Mesenchymal stem cell (in vitro differentiated cells and primary cell): ENCODE measurements at regions not wholly inside any gene's neighbourhood (a gene's known extent, or its start where the extent isn't known, plus 50 kb on each side); places are given as distances from the start of the nearest gene placed in this dataset.

Experiments used
- DNase-seq: peaks from one replicate; pipeline ENCODE4 v3.0.0-alpha.2; 2013
- H2AFZ ChIP-seq: one replicate; pipeline ENCODE4 v1.6.1; 2013; ENCODE audit warnings: low read depth, mild to moderate bottlenecking, control low read depth, inconsistent platforms, low read length, moderate library complexity
- H2AK5ac ChIP-seq: 2 replicates; pipeline ENCODE4 v1.6.1; 2013; ENCODE audit warnings: low read length, moderate library complexity, mild to moderate bottlenecking, inconsistent platforms; ENCODE audit not compliant: severe bottlenecking
- H2BK120ac ChIP-seq: one replicate; pipeline ENCODE4 v1.6.1; 2013; ENCODE audit warnings: low read depth, mild to moderate bottlenecking, inconsistent platforms, low read length, moderate library complexity
- H2BK12ac ChIP-seq, 2 experiments: one replicate each; pipeline ENCODE4 v1.6.1; 2013; ENCODE audit warnings: inconsistent platforms in 2 of 2, low read length in 2 of 2, mild to moderate bottlenecking in 2 of 2, moderate library complexity in 2 of 2, control low read depth in 1 of 2
- H2BK15ac ChIP-seq: one replicate; pipeline ENCODE4 v1.6.1; 2013; ENCODE audit warnings: mild to moderate bottlenecking, low read depth, inconsistent platforms; ENCODE audit not compliant: poor library complexity, severe bottlenecking
- H2BK5ac ChIP-seq: 2 replicates; pipeline ENCODE4 v1.6.1; 2013; ENCODE audit warnings: low read depth, mild to moderate bottlenecking, low read length, control low read depth, inconsistent platforms; ENCODE audit not compliant: poor library complexity, severe bottlenecking
- H3K14ac ChIP-seq, 2 experiments: one replicate each; pipeline ENCODE4 v1.6.1; 2013; ENCODE audit warnings: inconsistent platforms in 2 of 2, low read length in 2 of 2, control low read depth in 1 of 2, mild to moderate bottlenecking in 1 of 2, moderate library complexity in 1 of 2
- H3K18ac ChIP-seq, 2 experiments: one replicate each; pipeline ENCODE4 v1.6.1; 2013; ENCODE audit warnings: inconsistent platforms in 2 of 2, low read length in 2 of 2, control low read depth in 1 of 2, low read depth in 1 of 2, mild to moderate bottlenecking in 1 of 2
- H3K23ac ChIP-seq, 2 experiments: one replicate each; pipeline ENCODE4 v1.6.1; 2013; ENCODE audit warnings: inconsistent platforms in 2 of 2, low read length in 2 of 2, mild to moderate bottlenecking in 2 of 2, moderate library complexity in 2 of 2, control low read depth in 1 of 2
- H3K27ac ChIP-seq: 2 replicates; pipeline ENCODE4 v1.5.1; 2013; ENCODE audit warnings: mild to moderate bottlenecking, moderate library complexity, low read length, control low read depth, inconsistent platforms; ENCODE audit not compliant: poor library complexity, severe bottlenecking
- H3K27me3 ChIP-seq, 2 experiments: 2 replicates each; pipeline versions ENCODE4 v1.6.1 to v1.7.0; 2013; ENCODE audit warnings: low read length in 2 of 2, mild to moderate bottlenecking in 2 of 2, moderate library complexity in 2 of 2, control low read depth in 1 of 2, inconsistent platforms in 1 of 2; ENCODE audit not compliant: control insufficient read depth in 1 of 2, insufficient read depth in 1 of 2
- H3K36me3 ChIP-seq, 2 experiments: 2 replicates each; pipeline versions ENCODE4 v1.6.1 to v1.7.0; 2013; ENCODE audit warnings: low read length in 2 of 2, control low read depth in 1 of 2, inconsistent platforms in 1 of 2, low read depth in 1 of 2, mild to moderate bottlenecking in 1 of 2; ENCODE audit not compliant: insufficient read depth in 2 of 2, control insufficient read depth in 1 of 2
- H3K4ac ChIP-seq, 2 experiments: one replicate each; pipeline ENCODE4 v1.6.1; 2013; ENCODE audit warnings: inconsistent platforms in 2 of 2, low read length in 2 of 2, mild to moderate bottlenecking in 2 of 2, moderate library complexity in 2 of 2, control low read depth in 1 of 2, low read depth in 1 of 2
- H3K4me1 ChIP-seq: 2 replicates; pipeline ENCODE4 v1.6.1; 2013; ENCODE audit warnings: low read depth, low read length, control low read depth; ENCODE audit not compliant: control insufficient read depth, insufficient read depth
- H3K4me2 ChIP-seq: 2 replicates; pipeline ENCODE4 v1.6.1; 2013; ENCODE audit warnings: low read length, mild to moderate bottlenecking, inconsistent platforms; ENCODE audit not compliant: poor library complexity, severe bottlenecking
- H3K4me3 ChIP-seq, 2 experiments: 2 replicates each; pipeline versions ENCODE4 v1.5.1 to v1.7.0; 2013; ENCODE audit warnings: low read length in 2 of 2, mild to moderate bottlenecking in 2 of 2, control low read depth in 1 of 2, low read depth in 1 of 2; ENCODE audit not compliant: insufficient read depth in 1 of 2
- H3K79me1 ChIP-seq: replicated peaks from 2 replicates; pipeline ENCODE4 v1.6.1; 2013; ENCODE audit warnings: mild to moderate bottlenecking, control low read depth, low read length, inconsistent platforms; ENCODE audit not compliant: poor library complexity, severe bottlenecking
- H3K9ac ChIP-seq: 2 replicates; pipeline ENCODE4 v1.7.0; 2013; ENCODE audit warnings: mild to moderate bottlenecking, low read length, moderate library complexity
- H3K9me3 ChIP-seq: 2 replicates; pipeline ENCODE4 v1.7.0; 2013; ENCODE audit warnings: mild to moderate bottlenecking, low read length; ENCODE audit not compliant: control insufficient read depth
- H4K8ac ChIP-seq: one replicate; pipeline ENCODE4 v1.6.1; 2013; ENCODE audit warnings: inconsistent platforms, mild to moderate bottlenecking, low read length, moderate library complexity
- H4K91ac ChIP-seq: one replicate; pipeline ENCODE4 v1.6.1; 2013; ENCODE audit warnings: mild to moderate bottlenecking, low read length, inconsistent platforms
- WGBS: methylation state at CpG from one replicate; pipeline ENCODE4 v1.1.7; 2013; ENCODE audit warnings: mixed read lengths; 5-methylcytosine and 5-hydroxymethylcytosine counted together

DNA sequence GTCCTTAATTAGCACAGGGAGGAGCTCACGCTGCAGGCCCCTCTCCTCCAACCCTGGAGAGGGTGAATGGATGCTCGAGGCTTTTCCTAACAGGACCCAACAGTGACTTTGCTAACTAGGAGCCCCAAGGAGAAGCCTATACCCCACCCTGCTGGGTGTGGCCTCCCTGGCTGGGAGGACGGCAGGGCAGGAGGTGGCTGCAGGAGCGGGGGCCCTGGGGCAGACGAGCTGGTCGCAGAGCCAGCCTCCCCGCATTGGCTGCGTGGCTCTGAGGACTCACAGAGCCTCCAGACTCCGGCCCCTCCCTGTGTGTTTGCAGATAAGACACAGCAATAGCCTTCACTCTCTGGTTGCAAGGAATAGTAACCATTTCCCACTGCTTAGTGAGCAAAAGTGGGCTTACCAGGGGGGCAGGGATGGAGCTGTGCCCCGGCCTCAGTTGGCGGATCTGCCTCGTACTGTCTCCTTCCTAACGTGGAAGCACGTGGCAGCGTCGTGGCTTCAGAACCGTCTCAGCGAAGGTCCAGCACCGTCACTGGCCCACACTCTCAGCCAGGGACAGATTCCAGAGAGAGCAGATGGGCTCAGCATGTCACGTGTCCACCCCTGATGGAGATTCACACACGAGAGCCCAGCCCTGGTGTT, 1087.5 kb downstream of the BRD1 start:
- Histone ChIP-seq H3K36me3 (no peaks in the 10 kb centered on the region), H3K27me3 (no peaks in the 10 kb centered on the region), H3K79me1 (no peaks in the 10 kb centered on the region), H3K4ac (no peak overlapping the region), H4K8ac (no peak overlapping the region), H3K14ac (no peak overlapping the region), H2BK12ac (no peak overlapping the region), H3K9me3 (no peaks in the 10 kb centered on the region), H3K4me3 (peak overlapping the region in 1 of 2 experiments; percentile 26), H3K23ac (no peak overlapping the region), H3K4me1 (no peaks in the 10 kb centered on the region), H2BK15ac (no peak overlapping the region), H3K9ac (no peak overlapping the region), H3K4me2 (no peak overlapping the region), H4K91ac (peak overlapping the region; percentile 35), H2BK5ac (no peak overlapping the region), H2AK5ac (no peak overlapping the region), H2AFZ (no peak overlapping the region), H3K27ac (no peak overlapping the region), H2BK120ac (no peak overlapping the region), H3K18ac (no peak overlapping the region)
- DNase-seq = no peak
- 80% methylated on average over 21 of the region's 21 CpGs for WGBS

DNA sequence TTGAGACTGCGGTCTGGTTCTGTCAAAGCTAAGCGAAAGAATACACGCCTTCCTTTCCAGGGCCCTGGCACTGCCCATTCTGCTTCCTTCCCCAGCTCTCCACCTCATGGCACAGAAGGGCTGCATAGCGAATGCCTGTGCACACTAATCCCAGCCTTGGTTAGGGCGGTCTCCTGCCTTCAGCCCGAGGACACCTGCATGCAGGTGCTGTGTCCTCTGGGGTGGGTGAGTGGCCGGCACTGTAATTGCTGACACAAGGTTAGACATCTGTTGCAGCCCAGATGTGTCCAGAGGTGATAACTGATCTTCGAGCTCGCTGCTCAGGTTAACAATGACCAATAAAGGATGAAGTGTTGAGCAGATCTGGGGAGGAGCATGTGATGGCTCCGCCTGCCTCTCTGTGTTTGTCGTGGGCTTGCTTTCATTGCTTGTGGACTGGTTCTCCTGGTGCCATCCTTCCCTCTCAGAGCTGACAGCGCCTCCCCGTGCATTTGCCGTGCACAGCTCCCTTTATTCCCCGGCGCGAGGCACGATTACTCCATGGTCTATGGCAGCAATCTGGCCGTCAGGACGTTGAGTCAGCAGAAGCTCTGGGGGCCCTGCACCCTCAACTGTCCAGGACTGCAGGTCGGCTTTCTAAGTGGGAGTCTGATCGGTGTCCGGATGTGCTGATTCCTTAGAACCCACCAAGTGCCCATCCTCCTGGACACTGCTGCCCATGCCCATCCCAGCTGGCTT, 1088.2 kb downstream of the BRD1 start:
- no peak overlapping the region for H2AFZ ChIP-seq
- H3K79me1 ChIP-seq = no peaks in the 10 kb centered on the region
- H2BK15ac ChIP-seq = no peak overlapping the region
- 78% methylated on average over 23 of the region's 23 CpGs for WGBS
- DNase-seq = no peak
- H3K18ac ChIP-seq = no peak overlapping the region
- H3K4me3 ChIP-seq = no peak overlapping the region
- H2BK12ac ChIP-seq = no peak overlapping the region
- H3K23ac ChIP-seq = no peak overlapping the region
- H4K8ac ChIP-seq = no peak overlapping the region
- no peaks in the 10 kb centered on the region for H3K9me3 ChIP-seq
- no peak overlapping the region for H3K4me2 ChIP-seq
- H2BK120ac ChIP-seq = no peak overlapping the region
- H4K91ac ChIP-seq = no peak overlapping the region
- no peak overlapping the region for H2AK5ac ChIP-seq
- H3K27ac ChIP-seq = no peak overlapping the region
- H3K36me3 ChIP-seq = no peaks in the 10 kb centered on the region
- no peak overlapping the region for H3K14ac ChIP-seq
- H3K9ac ChIP-seq = no peak overlapping the region
- no peaks in the 10 kb centered on the region for H3K4me1 ChIP-seq
- H2BK5ac ChIP-seq = no peak overlapping the region
- H3K27me3 ChIP-seq = no peaks in the 10 kb centered on the region
- no peak overlapping the region for H3K4ac ChIP-seq

DNA sequence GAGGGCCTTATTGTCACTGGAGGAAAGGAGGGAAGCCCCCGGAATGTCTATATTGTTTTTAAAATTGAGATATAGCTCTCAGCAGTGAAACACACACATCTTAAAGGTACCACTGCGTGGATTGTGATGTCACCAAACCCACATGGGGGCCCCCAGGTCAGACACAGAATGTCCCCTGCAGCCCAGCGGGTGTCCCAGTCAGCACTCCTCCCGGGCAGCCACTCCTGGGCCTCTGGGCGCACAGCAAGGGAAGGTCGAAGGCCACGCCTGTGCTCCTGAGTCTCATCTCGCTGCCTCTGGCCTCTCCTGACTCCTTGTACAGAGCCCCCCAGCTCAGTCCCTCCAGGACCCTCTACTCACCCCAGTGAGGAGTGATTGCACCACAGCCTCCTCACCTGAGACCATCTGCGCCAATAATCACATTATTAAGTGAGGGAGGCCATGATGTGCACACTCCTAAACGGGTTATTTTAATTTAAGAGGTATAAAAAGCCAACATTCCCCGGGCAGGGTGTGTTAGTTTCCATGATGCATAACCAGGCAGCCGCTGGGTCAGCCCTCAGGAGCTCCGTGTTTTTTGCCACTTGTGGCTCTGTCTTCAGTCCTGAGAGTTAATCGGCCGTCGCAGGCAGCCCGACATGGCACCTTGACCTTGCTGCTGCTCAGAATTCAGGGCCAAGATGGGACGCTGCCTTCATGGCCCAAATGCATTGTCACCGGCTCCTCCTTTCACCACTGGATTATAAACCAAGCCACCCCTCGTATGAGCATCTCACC, 1089.3 kb downstream of the BRD1 start:
- Histone ChIP-seq H2BK12ac (no peak overlapping the region), H3K27me3 (no peaks in the 10 kb centered on the region), H3K9me3 (no peaks in the 10 kb centered on the region), H3K4ac (no peak overlapping the region), H3K9ac (no peak overlapping the region), H2AFZ (no peak overlapping the region), H2BK15ac (no peak overlapping the region), H3K4me1 (no peaks in the 10 kb centered on the region), H3K18ac (no peak overlapping the region), H3K4me3 (no peak overlapping the region), H2BK120ac (no peak overlapping the region), H2AK5ac (no peak overlapping the region), H2BK5ac (no peak overlapping the region), H3K79me1 (no peaks in the 10 kb centered on the region), H3K23ac (no peak overlapping the region), H4K91ac (no peak overlapping the region), H3K14ac (no peak overlapping the region), H3K36me3 (no peaks in the 10 kb centered on the region), H4K8ac (no peak overlapping the region), H3K27ac (no peak overlapping the region), H3K4me2 (no peak overlapping the region)
- DNase-seq = no peak
- 82% methylated on average over 18 of the region's 20 CpGs for WGBS
